ENCODE measurements at regions not wholly inside any gene's neighbourhood (a gene's known extent, or its start where the extent isn't known, plus 50 kb on each side); places are given as distances from the start of the nearest gene placed in this dataset.
"Not testable (repeated sequence)": the region's sequence is repeated elsewhere in the genome, so short reads cannot be mapped to it uniquely, and the experiment has no call there.

DNA sequence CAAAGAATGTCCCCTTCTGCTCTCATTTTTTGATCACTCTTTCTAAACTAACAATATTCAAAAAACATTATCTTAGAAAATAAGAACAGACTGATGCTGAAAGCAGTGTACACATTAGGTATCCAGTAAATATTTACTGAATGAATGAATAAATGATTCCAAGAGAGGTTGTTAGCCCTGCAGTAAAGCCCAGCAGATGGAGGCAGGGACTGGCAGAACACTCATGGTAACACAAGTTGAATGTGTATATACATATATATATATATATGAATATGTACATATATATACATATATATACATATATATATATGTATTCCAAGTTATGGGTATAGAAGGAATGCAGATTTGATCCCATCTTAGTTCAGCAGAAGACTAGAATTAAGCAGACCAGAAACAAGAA, 546.3 kb downstream of the RAB38 start:
- no peak for DNase-seq

- DNase-seq: no peak
Measured at GRCh38 chr11:87628026-87628580, 547.1 kb downstream of the RAB38 start.

- peak in 1 of 2 experiments; percentile 56 for DNase-seq
Measured at GRCh38 chr11:87623531-87624365, 551.5 kb downstream of the RAB38 start.

GRCh38 chr11:87616511-87616910, 558.7 kb downstream of the RAB38 start:
- DNase-seq: no peak

- no peak for DNase-seq
Measured at GRCh38 chr11:87604350-87604749, 566.6 kb downstream of the TMEM135 start.

DNA sequence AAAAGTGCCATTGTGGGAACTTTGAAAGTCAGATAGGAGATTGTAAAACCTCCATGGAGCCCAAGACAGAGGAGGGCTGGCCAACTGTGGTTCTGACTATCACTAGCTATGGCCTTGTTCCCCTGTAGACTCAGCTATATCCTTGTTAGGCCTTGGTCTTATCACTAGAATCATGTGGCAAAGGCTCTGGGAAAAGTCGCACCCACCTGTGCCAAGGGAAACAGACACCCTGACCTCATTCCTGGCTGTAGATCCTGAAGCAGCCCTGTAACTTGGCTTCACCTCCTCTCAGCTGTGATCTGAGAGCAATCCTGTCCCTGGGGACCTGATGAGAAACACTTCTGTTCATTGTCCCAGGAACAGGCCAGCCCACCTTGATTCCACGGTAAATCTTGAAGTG, 566.2 kb downstream of the TMEM135 start:
- DNase-seq: no peak

DNA sequence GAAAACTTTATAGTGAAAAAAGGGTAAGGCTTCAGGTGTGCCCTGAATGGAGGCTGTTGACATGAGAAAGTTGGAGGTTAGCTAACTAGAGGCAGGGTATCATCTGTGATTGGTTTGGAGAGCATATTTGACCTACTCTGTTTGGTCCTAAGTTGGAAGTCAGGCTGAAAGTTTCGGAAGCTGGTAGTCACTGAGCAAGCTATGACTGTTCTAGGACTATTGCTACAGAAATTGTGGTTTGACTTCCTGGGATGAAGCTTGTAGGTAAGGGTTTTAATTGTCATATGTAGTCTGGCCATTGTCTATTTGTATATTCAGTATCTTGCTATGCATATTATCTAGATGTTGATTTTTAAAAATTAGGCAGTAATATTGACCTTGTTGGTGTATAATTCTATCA, 565.0 kb downstream of the TMEM135 start:
- DNase-seq: no peak

- DNase-seq: no peak
Measured at GRCh38 chr11:87600938-87601337, 563.2 kb downstream of the TMEM135 start.

- DNase-seq: peak; percentile 7 to 65
Measured at GRCh38 chr11:87597725-87598124, 560.0 kb downstream of the TMEM135 start.

DNA sequence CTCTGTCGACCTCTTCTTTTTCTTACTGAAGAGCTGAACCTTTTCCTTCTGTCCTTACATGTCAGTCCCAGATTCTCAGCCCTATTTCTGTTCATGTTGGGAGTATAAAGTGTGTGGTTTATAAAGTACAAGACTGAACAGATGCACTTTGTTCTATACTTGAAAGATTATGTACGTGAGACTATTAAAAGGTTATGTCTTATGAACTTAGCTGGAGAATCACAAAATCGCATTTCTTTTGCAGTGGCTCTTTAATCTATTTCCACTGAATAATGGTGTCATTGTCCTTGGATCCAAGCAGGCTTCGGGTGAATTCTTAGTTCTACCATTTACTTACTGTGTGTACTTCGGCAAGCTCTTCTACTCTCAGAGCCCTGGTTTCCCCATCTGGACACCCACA, 558.4 kb downstream of the TMEM135 start:
- DNase-seq: no peak

DNA sequence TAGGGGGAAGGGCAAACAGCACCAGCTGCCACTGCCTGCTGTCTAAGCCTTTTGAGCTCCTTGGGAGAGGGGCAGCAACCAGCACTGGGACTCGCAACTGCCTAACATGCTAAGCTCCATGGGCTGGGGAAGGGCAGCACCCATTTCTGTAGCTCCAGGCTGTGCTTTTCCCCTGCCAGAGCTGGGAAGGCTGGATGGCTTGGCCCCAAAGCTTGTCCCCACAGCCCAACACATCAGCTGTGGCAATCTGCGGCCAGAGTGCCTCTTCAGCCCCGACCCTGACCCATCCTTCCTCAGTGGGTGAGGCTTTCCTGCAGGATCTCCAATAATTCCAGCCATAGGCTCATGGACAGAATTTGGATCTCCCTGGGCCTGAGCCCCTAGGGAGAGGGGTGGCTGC, 551.3 kb downstream of the TMEM135 start:
- DNase-seq: no peak

GRCh38 chr11:87585613-87586012, 547.9 kb downstream of the TMEM135 start:
- DNase-seq: not testable (repeated sequence)

DNA sequence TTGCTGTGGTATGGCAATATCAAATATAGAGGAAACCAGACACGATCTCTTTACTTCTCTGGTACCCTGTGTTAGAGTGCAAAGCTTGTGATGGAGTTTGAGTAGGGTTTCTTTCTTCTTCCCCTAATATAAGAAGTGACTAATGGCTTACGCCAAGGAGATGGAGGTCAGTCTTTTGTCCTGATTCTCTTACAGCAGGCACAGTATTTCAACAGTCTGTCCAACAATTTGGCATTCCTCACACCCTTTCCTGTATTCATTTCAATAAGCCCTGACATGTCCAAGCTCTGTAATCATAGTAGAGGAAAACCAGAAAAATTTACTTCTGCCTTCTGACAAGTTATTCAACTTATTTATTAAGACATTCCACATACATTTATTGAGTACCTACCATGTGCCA, 546.2 kb downstream of the TMEM135 start:
- DNase-seq: no peak

- no peak for DNase-seq
Measured at GRCh38 chr11:87575088-87575487, 537.4 kb downstream of the TMEM135 start.

- DNase-seq: no peak
Measured at GRCh38 chr11:87574193-87574592, 536.5 kb downstream of the TMEM135 start.

DNA sequence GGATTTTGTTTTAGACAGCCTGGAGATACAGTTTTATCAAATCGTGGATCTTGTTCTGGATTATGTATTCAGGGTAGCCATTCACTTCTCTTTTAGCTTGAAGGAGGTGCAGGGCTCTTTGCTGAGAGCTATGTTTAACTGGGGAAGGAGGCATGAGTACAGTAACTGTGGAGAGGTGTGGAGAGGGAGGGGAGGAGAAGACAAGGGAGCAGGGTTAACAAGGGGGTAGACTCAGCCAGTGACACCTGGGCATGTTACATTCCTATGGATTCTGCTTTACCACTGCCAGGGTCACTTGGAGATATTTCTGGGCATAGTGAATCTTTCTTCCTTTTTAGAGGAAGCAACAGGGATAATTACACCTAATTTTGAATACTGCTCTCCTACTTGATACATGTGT, 536.0 kb downstream of the TMEM135 start:
- no peak for DNase-seq

GRCh38 chr11:87572881-87573280, 535.1 kb downstream of the TMEM135 start:
- DNase-seq: no peak

DNA sequence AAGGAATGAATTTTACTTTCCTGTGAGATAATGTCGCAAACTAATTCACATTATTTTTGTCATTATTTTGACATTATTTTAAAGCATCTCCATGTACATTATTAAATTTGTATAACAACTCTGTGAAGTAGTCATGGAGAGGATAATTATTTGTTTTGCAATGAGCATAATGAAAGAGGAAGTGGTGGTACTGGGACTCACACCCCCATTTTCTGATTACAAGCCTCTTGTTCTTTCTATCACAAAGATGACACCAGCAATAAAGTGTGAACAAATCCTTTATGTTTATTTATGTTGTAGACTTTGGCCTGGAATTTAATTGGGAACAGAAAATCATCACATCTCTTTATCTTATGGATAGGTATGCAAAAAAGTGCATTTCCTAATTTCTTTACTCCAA, 522.6 kb downstream of the TMEM135 start:
- no peak for DNase-seq

DNA sequence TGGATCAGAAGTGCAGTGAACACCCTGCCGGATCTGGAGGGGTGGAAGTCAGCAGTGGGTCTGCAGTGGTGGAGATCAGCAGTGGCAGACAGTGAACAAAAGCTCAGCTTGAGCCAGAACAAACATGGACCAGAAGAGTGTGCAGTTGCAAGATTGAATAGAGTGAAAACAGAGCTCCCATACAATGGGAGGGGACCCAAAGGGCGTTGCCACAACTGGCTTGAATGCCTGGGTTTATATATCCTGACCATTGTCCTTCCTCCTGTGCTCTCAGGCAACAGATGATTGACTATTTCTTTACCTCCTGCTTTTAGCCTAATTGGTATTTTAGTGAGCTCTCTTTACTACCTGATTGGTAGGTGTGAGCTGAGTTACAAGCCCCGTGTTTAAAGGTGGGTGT, 522.1 kb downstream of the TMEM135 start:
- not testable (repeated sequence) for DNase-seq

GRCh38 chr11:87555101-87555500, 517.4 kb downstream of the TMEM135 start:
- DNase-seq: no peak

GRCh38 chr11:87548797-87549196, 511.1 kb downstream of the TMEM135 start:
- DNase-seq: no peak

GRCh38 chr11:87545858-87546257, 508.1 kb downstream of the TMEM135 start:
- DNase-seq: no peak

DNA sequence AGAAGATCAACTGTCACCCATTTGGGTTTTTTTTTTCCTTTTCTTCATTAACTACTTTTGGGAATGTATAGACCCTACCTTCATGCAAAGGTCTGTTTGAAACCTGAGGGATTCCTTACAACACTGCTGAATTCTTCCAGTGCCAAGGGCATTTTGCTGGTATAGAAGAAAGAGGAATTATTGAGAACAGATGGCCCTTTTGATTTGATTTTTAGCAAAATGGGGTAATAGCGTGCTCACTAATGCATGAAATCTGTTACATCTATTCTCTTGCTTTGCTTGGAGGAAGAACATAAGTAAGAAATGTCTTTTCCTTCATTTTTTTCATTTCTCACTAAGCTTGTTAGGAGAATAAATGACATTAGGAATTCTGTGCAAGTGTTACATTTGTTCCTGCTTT, 501.9 kb downstream of the TMEM135 start:
- DNase-seq: no peak

- DNase-seq: no peak
Measured at GRCh38 chr11:87536565-87536964, 498.8 kb downstream of the TMEM135 start.

DNA sequence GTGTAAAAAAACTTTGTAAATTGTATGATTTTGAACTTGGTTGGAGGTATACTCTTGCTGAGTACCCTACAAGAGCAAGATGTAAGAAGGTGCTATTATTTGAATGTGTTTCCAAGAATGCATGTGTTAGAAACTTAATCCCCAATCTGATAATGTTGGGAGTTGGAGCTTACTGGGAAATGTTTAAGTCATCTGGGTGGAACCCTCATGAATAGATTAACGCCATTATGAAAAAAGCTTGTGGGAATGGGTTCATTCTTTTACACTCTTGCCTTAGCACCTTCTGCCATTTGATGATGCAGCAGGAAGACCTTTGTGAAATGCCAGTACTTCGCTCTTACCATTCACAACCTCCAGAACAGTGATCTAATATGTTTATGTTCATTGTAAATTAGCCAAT, 498.3 kb downstream of the TMEM135 start:
- DNase-seq: no peak

All from NCI-H187 (cell line).